A673 (cell line): ENCODE measurements at regions not wholly inside any gene's neighbourhood (a gene's known extent, or its start where the extent isn't known, plus 50 kb on each side); places are given as distances from the start of the nearest gene placed in this dataset.

Source experiments
- BruUV-seq: library from RNA; stranded (reverse); fragments of 400-500 nt; replicated peaks from 2 replicates; lab custom pipeline; 2021; lab: Mats Ljungman, UMichigan
- CTCF ChIA-PET: fragments of 300-600 bp; sonication (Branson Sonifier 250); formaldehyde crosslinking; loops from one replicate; lab custom pipeline; 2022; ENCODE audit warnings: antibody characterized with exemption; lab: Charles Lee
- POLR2A ChIA-PET: fragments of 300-600 bp; sonication (Branson Sonifier 250); formaldehyde crosslinking; loops from one replicate; lab custom pipeline; 2022; ENCODE audit warnings: antibody characterized with exemption; ENCODE audit not compliant: low non-redundant PET; lab: Charles Lee
- DNase-seq: peaks from one replicate; pipeline ENCODE4 v3.0.0-alpha.2; 2015; ENCODE audit warnings: low spot score
- H3K27ac ChIP-seq: fragments of 200-600 bp; sonication (generic); 2 replicates; pipeline ENCODE4 v1.5.1; 2016; ENCODE audit warnings: mixed run types, low read depth, mild to moderate bottlenecking, mixed read lengths, antibody characterized with exemption, low read length; ENCODE audit not compliant: poor library complexity, severe bottlenecking
- H3K27me3 ChIP-seq: fragments of 200-600 bp; sonication (generic); replicated peaks from 2 replicates; pipeline ENCODE4 v1.6.1; 2017; ENCODE audit warnings: mixed run types, low read depth, mild to moderate bottlenecking, mixed read lengths, antibody characterized with exemption, low read length; ENCODE audit not compliant: insufficient read depth, poor library complexity
- H3K36me3 ChIP-seq: fragments of 200-600 bp; sonication (generic); 2 replicates; pipeline ENCODE4 v1.6.1; 2016; ENCODE audit warnings: mixed run types, mild to moderate bottlenecking, mixed read lengths, antibody characterized with exemption, low read length; ENCODE audit not compliant: insufficient read depth, poor library complexity, severe bottlenecking
- H3K4me1 ChIP-seq: fragments of 200-600 bp; sonication (generic); 2 replicates; pipeline ENCODE4 v1.6.1; 2017; ENCODE audit warnings: mixed run types, mild to moderate bottlenecking, mixed read lengths, antibody characterized with exemption, low read length; ENCODE audit not compliant: insufficient read depth, poor library complexity, severe bottlenecking
- H3K4me3 ChIP-seq: fragments of 200-600 bp; sonication (generic); 2 replicates; pipeline ENCODE4 v1.5.1; 2016; ENCODE audit warnings: low read depth, mixed run types, mild to moderate bottlenecking, mixed read lengths, low read length; ENCODE audit not compliant: poor library complexity, severe bottlenecking
- H3K9me3 ChIP-seq: fragments of 200-600 bp; sonication (generic); 2 replicates; pipeline ENCODE4 v1.6.1; 2016; ENCODE audit warnings: mixed run types, low read depth, mild to moderate bottlenecking, mixed read lengths, antibody characterized with exemption, low read length; ENCODE audit not compliant: poor library complexity, severe bottlenecking
- EZH2 ChIP-seq: fragments of 200-600 bp; sonication (generic); IDR thresholded peaks from 2 replicates; pipeline ENCODE4 v1.6.1; 2017; ENCODE audit warnings: borderline replicate concordance, low read depth, mild to moderate bottlenecking, mixed read lengths, antibody characterized with exemption, low read length; ENCODE audit not compliant: poor library complexity, severe bottlenecking
- intact Hi-C: fragments of 100-400 bp; cut with micrococcal nuclease; formaldehyde crosslinking; loops from one replicate; pipeline ENCODE4 v1.10.0; 2022; ENCODE audit not compliant: unreplicated experiment
- TF ChIP-seq, protein P1 (sequence below): fragments of 300-800, 200-600 bp; sonication (generic); conservative IDR thresholded peaks from 2 replicates; pipeline ENCODE4 v1.5.1; 2017; ENCODE audit warnings: low read depth, mild to moderate bottlenecking, antibody characterized with exemption, low read length, moderate library complexity, mixed read lengths

DNA sequence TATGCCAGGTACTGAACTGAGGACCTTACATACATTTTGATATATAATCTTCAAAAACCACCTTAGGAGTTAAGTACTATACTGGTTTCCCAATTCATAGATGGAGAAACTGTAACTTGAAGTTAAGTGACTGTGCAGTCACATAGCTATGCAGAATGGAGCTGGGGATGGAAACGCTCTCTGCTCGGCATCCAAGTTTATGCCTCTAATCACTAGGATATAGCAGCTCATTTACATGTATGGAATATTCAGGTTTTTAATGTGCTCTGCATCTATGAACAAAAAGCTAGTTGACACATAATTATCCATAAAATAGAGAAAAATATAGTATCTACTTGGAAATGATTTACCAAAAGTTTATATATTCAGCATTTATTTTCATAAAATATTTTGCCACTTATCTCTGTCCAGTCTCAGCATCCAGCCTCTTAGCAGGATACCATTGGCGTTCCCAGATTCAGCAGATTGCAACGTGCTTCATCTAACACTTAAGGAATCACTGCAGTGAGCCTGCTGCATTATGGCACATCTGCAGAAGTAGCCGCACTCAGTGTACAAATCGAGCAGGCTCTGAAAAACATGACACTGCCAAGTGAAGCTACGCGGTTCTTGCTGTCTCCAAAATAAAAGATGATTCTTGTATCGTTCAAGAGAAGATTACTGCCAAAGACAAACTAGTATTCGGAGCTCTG, 70.4 kb downstream of the MRPL57 start:
- Histone ChIP-seq H3K4me3 (no peak overlapping the region), H3K27ac (no peak overlapping the region), H3K4me1 (peaks cover 3% of the 10 kb centered on the region), H3K9me3 (peaks cover 3% of the 10 kb centered on the region), H3K36me3 (no peaks in the 10 kb centered on the region), H3K27me3 (no peaks in the 10 kb centered on the region)
- no TSS peak for BruUV-seq
- DNase-seq = no peak
- TF ChIP-seq EZH2 = no peak
- TF ChIP-seq, protein P1, sequence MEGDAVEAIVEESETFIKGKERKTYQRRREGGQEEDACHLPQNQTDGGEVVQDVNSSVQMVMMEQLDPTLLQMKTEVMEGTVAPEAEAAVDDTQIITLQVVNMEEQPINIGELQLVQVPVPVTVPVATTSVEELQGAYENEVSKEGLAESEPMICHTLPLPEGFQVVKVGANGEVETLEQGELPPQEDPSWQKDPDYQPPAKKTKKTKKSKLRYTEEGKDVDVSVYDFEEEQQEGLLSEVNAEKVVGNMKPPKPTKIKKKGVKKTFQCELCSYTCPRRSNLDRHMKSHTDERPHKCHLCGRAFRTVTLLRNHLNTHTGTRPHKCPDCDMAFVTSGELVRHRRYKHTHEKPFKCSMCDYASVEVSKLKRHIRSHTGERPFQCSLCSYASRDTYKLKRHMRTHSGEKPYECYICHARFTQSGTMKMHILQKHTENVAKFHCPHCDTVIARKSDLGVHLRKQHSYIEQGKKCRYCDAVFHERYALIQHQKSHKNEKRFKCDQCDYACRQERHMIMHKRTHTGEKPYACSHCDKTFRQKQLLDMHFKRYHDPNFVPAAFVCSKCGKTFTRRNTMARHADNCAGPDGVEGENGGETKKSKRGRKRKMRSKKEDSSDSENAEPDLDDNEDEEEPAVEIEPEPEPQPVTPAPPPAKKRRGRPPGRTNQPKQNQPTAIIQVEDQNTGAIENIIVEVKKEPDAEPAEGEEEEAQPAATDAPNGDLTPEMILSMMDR = no peak
- intact Hi-C loops = no loop called here
- CTCF ChIA-PET = no interaction called here
- POLR2A ChIA-PET = no interaction called here

DNA sequence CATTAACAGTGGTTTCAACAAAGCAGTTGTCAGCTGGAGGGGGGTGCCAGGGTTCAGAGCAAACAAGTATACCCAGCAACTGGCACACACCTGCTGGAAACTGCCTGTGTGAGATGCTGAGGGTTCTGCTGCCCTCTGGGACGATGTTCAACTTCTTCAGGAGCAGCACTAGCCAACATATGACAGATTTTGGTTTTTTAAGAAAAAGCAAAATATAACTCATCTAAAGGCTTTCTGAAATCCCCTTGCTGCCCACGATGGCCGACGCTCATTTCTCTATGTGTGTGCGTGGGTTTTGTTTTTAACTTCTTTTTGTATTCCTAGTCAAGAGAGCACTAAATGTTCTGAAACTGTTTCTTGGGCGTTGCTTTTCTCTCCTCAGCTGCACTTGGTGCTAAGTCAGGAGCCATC, 79.9 kb downstream of the MRPL57 start:
- no peak for TF ChIP-seq EZH2
- TF ChIP-seq, protein P1 = no peak
- DNase-seq = no peak
- Histone ChIP-seq H3K27ac (no peak overlapping the region), H3K4me3 (no peak overlapping the region), H3K4me1 (no peaks in the 10 kb centered on the region), H3K9me3 (no peaks in the 10 kb centered on the region), H3K36me3 (no peaks in the 10 kb centered on the region), H3K27me3 (no peaks in the 10 kb centered on the region)
- BruUV-seq = no TSS peak
- intact Hi-C loops = no loop called here
- POLR2A ChIA-PET = no interaction called here
- CTCF ChIA-PET = no interaction called here

DNA sequence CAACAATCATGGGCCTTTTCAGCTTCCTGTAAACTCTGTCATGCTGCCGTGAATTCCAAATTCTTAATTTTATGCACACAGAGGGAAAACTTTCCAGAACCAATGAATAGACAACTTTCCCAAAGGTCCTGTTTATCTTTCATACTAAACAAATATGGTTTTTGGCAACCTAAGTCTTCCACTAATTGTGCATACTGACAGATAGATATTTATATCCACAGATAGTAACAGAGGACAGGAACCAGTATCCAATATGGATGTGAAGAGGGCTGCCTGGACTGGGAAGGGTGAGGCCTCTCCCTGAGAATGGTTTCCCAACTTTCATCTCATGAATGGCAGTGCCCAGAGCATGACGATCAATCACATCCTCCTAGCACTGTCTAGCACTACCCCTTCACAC, 80.4 kb downstream of the MRPL57 start:
- intact Hi-C loops = no loop called here
- Histone ChIP-seq H3K4me3 (no peak overlapping the region), H3K27me3 (no peaks in the 10 kb centered on the region), H3K27ac (no peak overlapping the region), H3K4me1 (no peaks in the 10 kb centered on the region), H3K9me3 (no peaks in the 10 kb centered on the region), H3K36me3 (no peaks in the 10 kb centered on the region)
- ChIA-PET CTCF (no interaction called here), POLR2A (no interaction called here)
- no peak for TF ChIP-seq EZH2
- TF ChIP-seq, protein P1 = no peak
- no peak for DNase-seq
- no TSS peak for BruUV-seq
